ENCODE measurements at regions not wholly inside any gene's neighbourhood (a gene's known extent, or its start where the extent isn't known, plus 50 kb on each side); places are given as distances from the start of the nearest gene placed in this dataset.

- Histone ChIP-seq H3K27me3 (no peaks in the 10 kb centered on the region), H3K36me3 (replicated peaks in 1 of 2; ENCODE audit: insufficient read depth in 1 of 2, low read depth in 2 of 2) (no peaks in the 10 kb centered on the region), H3K9me3 (no peaks in the 10 kb centered on the region), H3K4me3 (no peak overlapping the region), H3K27ac (no peak overlapping the region), H3K4me1 (no peaks in the 10 kb centered on the region)
- intact Hi-C loops (cut with DNase I), result no loop called here
- DNase-seq, result no peak
- no peak for ATAC-seq
- 49 to 56% methylated on average over 1 of the region's 1 CpG for WGBS, 2 donors
- TF ChIP-seq CTCF (IDR thresholded peaks at IDR 0.05), result no peak
- TF ChIP-seq POLR2A (IDR thresholded peaks at IDR 0.05), result no peak
Measured at GRCh38 chr5:27814286-27814685, 775.9 kb upstream of the CDH9 start.

- Histone ChIP-seq H3K4me1 (no peaks in the 10 kb centered on the region), H3K4me3 (no peak overlapping the region), H3K27ac (no peak overlapping the region), H3K36me3 (replicated peaks in 1 of 2; ENCODE audit: insufficient read depth in 1 of 2, low read depth in 2 of 2) (no peaks in the 10 kb centered on the region), H3K9me3 (no peaks in the 10 kb centered on the region), H3K27me3 (no peaks in the 10 kb centered on the region)
- intact Hi-C loops (cut with DNase I), result no loop called here
- ATAC-seq, result no peak
- TF ChIP-seq CTCF (IDR thresholded peaks at IDR 0.05), result no peak
- TF ChIP-seq POLR2A (IDR thresholded peaks at IDR 0.05), result no peak
- no peak for DNase-seq
- WGBS, 2 donors, result 57 to 59% methylated on average over 5 of the region's 5 CpGs
Measured at GRCh38 chr5:27810458-27810857, 772.1 kb upstream of the CDH9 start.

- no peak overlapping the region for H3K4me3 ChIP-seq
- TF ChIP-seq POLR2A (IDR thresholded peaks at IDR 0.05), result no peak
- no peak for TF ChIP-seq CTCF (IDR thresholded peaks at IDR 0.05)
Measured at GRCh38 chr5:27797220-27797619, 758.8 kb upstream of the CDH9 start.

GRCh38 chr5:27788184-27788583, 749.8 kb upstream of the CDH9 start:
- WGBS, 2 donors, result 76 to 85% methylated on average over 2 of the region's 2 CpGs
- no peak for ATAC-seq
- Histone ChIP-seq H3K27me3 (no peaks in the 10 kb centered on the region), H3K9me3 (no peaks in the 10 kb centered on the region), H3K27ac (no peak overlapping the region), H3K36me3 (replicated peaks in 1 of 2; ENCODE audit: insufficient read depth in 1 of 2, low read depth in 2 of 2) (no peaks in the 10 kb centered on the region), H3K4me1 (no peaks in the 10 kb centered on the region), H3K4me3 (no peak overlapping the region)
- intact Hi-C loops (cut with DNase I), result no loop called here
- TF ChIP-seq POLR2A (IDR thresholded peaks at IDR 0.05) (no peak), CTCF (IDR thresholded peaks at IDR 0.05) (no peak)
- DNase-seq, result no peak

More at GRCh38 chr5:27797220-27797619, 758.8 kb upstream of the CDH9 start:
- Histone ChIP-seq H3K27me3 (no peaks in the 10 kb centered on the region), H3K27ac (no peak overlapping the region), H3K9me3 (peaks cover 0 to 4% (median 0%) of the 10 kb centered on the region in 3 donors), H3K4me1 (no peaks in the 10 kb centered on the region), H3K36me3 (replicated peaks in 1 of 2; ENCODE audit: insufficient read depth in 1 of 2, low read depth in 2 of 2) (no peaks in the 10 kb centered on the region)
- WGBS, 2 donors, result 89 to 100% methylated on average over 1 of the region's 1 CpG
- no peak for DNase-seq
- intact Hi-C loops (cut with DNase I), result no loop called here
- no peak for ATAC-seq

- Histone ChIP-seq H3K36me3 (replicated peaks in 1 of 2; ENCODE audit: insufficient read depth in 1 of 2, low read depth in 2 of 2) (no peaks in the 10 kb centered on the region), H3K4me3 (no peak overlapping the region), H3K27ac (no peak overlapping the region), H3K27me3 (no peaks in the 10 kb centered on the region), H3K9me3 (no peaks in the 10 kb centered on the region), H3K4me1 (no peaks in the 10 kb centered on the region)
- intact Hi-C loops (cut with DNase I), result no loop called here
- 10 to 59% methylated on average over 1 of the region's 1 CpG for WGBS, 2 donors
- ATAC-seq, result no peak
- TF ChIP-seq CTCF (IDR thresholded peaks at IDR 0.05), result no peak
- DNase-seq, result no peak
Measured at GRCh38 chr5:27784317-27784716, 745.9 kb upstream of the CDH9 start.

All from body of pancreas (tissue), 4 donors.